HG03159 (cell line): ENCODE measurements at regions not wholly inside any gene's neighbourhood (a gene's known extent, or its start where the extent isn't known, plus 50 kb on each side); places are given as distances from the start of the nearest gene placed in this dataset.

Source experiments
- ATAC-seq: cut with Tn5 transposase; IDR thresholded peaks from one replicate; pipeline ENCODE4 v1.9.1; 2021; ENCODE audit warnings: mild to moderate bottlenecking, moderate library complexity; ENCODE audit not compliant: unreplicated experiment

- ATAC-seq: no peak
Observed at GRCh38 chr2:220654322-220654721, 917.8 kb downstream of the EPHA4 start.

GRCh38 chr2:220660277-220661145, 911.6 kb downstream of the EPHA4 start:
- no peak for ATAC-seq

- no peak for ATAC-seq
Observed at GRCh38 chr2:220662431-220662830, 909.7 kb downstream of the EPHA4 start.

- no peak for ATAC-seq
Observed at GRCh38 chr2:220663065-220663464, 909.0 kb downstream of the EPHA4 start.

GRCh38 chr2:220664272-220665107, 907.6 kb downstream of the EPHA4 start:
- ATAC-seq: no peak

GRCh38 chr2:220665108-220665471, 907.0 kb downstream of the EPHA4 start:
- ATAC-seq: no peak

- ATAC-seq: no peak
Observed at GRCh38 chr2:220669324-220669723, 902.8 kb downstream of the EPHA4 start.

GRCh38 chr2:220670511-220670910, 901.6 kb downstream of the EPHA4 start:
- no peak for ATAC-seq

GRCh38 chr2:220673151-220673874, 898.8 kb downstream of the EPHA4 start:
- no peak for ATAC-seq

- ATAC-seq: no peak
Observed at GRCh38 chr2:220674033-220674432, 898.1 kb downstream of the EPHA4 start.

- no peak for ATAC-seq
Observed at GRCh38 chr2:220676695-220677094, 895.4 kb downstream of the EPHA4 start.

- ATAC-seq: no peak
Observed at GRCh38 chr2:220678943-220679342, 893.2 kb downstream of the EPHA4 start.

GRCh38 chr2:220682616-220683015, 889.5 kb downstream of the EPHA4 start:
- no peak for ATAC-seq

GRCh38 chr2:220684099-220684498, 888.0 kb downstream of the EPHA4 start:
- no peak for ATAC-seq

GRCh38 chr2:220687231-220687843, 884.8 kb downstream of the EPHA4 start:
- ATAC-seq: peak; percentile 93

- no peak for ATAC-seq
Observed at GRCh38 chr2:220695397-220696279, 876.5 kb downstream of the EPHA4 start.

GRCh38 chr2:220696280-220696669, 875.8 kb downstream of the EPHA4 start:
- ATAC-seq: no peak

GRCh38 chr2:220697011-220697410, 875.1 kb downstream of the EPHA4 start:
- no peak for ATAC-seq

GRCh38 chr2:220701115-220701514, 871.0 kb downstream of the EPHA4 start:
- no peak for ATAC-seq

- no peak for ATAC-seq
Observed at GRCh38 chr2:220703279-220703678, 868.8 kb downstream of the EPHA4 start.
